GM21619 (cell line): ENCODE measurements at regions not wholly inside any gene's neighbourhood (a gene's known extent, or its start where the extent isn't known, plus 50 kb on each side); places are given as distances from the start of the nearest gene placed in this dataset.

Experiments used
- ATAC-seq: cut with Tn5 transposase; IDR thresholded peaks from one replicate; pipeline ENCODE4 v1.9.1; 2021; ENCODE audit not compliant: unreplicated experiment

DNA sequence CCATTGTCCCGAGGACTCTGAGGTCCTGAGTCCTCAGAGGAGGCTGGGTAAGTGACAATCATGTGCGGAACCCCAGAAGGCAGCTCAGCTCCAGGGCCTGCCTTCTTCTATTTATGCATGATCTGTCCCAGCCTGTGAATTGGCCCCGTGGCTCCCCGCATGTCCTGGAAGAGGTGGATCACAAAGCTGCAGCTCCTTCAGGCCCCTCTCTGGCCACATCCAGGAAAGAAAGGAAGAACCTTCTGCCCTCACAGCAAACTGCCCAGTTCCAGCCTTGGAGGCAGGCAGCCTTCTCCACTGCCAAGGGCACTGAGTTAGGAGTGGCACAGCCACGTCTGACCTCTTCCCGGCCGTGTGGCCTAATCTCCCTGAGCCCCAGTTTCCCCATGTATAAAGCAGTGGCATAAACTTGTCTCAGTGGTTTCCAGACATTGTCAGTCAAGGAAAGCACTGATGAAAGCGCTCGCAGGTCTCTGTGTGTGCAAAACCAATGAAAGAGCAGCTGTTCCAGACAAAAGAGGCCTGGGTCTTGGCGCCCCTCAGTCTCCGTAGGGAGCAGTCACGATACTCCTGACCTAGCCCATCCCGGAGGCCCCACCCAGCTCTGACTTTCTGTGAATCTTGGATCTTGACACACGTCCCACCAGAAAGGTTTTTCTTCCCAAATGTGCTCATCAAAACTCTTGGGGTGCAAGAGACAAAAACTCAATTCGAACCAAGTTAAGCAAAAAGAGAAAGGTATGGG is 497.3 kb downstream of the SHQ1 start:
- ATAC-seq = no peak

DNA sequence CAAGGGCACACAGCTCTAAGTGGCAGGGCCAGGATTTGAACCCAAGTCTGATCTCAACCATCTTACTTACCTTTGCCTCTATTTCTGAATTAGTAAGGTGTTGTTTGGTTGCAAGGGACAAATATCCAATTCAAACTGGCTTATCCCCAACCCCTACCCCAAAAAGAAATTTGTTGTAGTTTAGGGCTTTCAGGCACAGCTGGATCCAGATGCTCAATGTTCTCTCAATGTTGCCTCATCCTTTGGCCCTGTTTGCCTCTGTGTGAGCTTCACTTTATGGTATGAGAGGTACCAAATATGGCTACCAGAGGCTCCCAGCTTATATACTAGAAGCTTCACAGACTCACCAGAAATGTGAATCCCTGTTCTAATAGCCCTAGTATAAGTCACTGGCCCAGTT is 499.9 kb downstream of the SHQ1 start:
- ATAC-seq = no peak

DNA sequence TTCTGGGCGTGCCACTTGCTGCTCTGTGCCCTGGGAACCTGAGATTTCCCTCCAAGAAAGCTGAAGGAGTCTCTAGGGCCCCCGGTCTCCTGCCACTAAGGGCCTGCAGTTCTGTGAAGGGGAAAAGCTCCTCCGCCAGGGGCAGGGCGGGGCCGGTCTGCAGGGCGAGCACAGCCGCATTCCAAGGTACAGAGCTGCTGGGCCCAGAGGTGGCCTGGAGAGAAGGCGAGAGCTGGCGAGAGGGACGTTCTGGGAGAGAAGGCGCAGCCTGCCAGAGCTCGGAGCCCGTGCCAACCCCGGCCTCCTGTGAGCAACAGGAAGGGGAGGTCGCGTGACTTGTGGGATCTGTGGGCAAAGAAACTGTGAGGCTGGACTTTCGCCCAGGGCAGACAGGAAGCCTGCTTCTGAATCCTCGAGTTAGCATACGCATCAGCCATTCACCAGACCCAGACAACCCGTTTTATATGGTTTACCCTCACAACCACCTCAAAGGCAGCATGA is 500.4 kb downstream of the SHQ1 start:
- ATAC-seq = peak; percentile 51

DNA sequence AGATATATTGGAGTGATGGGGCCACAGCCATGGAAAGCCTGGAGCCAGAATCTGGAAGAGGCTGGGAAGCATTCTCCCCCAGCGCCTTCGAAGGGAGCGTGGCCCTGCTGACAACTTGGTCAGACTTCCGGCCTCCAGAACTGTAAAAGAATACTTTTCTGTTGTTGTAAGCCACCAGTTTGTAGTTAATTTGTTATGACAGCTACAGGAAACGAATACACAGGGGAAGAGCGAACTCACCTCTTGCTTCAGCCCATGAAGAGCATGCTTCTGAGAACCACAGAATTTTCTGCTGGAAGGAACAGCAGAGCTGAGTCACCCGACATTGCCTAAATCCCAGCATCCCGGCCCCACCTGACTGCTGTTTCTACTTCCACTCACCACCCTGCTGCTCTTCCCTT is 501.7 kb downstream of the SHQ1 start:
- ATAC-seq = no peak

DNA sequence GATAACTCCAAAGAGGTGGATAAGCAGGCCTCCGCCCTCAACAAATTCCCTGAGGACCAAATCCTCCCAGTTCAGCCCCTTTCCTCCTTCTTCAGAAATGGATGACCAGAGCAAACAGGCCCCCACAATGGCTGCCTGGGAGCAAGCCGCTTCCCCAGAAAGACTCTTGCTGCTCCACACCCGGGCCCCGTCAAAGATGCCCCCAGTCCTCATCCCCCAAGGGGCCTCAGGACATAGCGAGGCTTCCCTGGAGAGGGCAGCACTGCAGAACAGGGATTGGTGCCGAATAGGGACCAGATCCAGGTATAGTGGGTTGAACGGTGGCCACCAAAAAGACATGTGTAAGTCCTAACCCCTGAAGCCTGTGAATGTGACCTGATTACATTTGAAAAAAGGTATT is 502.3 kb downstream of the SHQ1 start:
- no peak for ATAC-seq

DNA sequence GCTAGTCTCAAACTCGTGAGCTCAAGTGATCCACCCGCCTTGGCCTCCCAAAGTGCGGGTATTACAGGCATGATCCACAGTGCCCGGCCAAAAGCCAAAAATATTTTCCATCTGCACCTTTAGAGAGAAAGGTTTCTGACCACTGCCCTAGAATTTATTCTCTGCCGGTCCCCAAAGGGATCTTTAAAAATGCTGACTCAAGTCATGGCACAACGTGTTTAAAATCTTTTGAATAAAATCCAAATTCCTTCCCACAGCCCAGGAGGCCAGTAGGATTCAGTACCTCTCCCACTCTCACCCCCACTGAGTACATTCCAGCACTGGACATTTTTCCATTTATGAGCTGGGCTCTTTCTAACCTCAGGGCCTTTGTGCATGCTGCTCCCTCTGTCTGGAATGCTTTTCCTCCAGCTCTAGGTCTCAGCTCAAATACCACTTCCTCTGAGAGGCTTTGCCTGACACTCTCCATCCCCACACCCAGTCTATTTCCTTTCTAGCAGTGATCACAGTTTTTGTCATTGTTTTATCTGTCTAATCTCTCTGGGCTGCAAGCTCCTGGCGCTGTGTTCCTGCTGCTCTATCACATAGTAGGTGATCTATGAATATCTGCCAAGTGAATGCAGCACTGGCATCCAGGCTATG is 502.9 kb downstream of the SHQ1 start:
- no peak for ATAC-seq

DNA sequence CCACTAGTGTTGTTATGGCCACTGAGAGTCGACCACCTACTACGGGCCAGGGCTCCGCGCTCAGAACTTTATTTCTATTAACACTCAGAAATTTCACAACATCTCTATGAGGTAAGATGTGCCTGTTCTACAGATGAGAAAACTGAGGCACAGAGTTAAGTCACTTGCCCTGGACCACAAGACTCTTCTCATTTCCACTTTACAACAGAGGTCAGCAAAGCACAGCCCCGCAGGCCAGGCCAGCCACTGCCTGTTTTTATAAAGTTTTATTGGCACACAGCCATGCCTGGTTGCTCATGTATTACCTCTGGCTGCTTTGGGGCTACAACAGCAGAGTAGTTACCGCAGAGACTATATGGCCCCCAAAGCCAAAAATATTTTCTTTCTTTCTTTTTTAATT is 503.6 kb downstream of the SHQ1 start:
- ATAC-seq = no peak

DNA sequence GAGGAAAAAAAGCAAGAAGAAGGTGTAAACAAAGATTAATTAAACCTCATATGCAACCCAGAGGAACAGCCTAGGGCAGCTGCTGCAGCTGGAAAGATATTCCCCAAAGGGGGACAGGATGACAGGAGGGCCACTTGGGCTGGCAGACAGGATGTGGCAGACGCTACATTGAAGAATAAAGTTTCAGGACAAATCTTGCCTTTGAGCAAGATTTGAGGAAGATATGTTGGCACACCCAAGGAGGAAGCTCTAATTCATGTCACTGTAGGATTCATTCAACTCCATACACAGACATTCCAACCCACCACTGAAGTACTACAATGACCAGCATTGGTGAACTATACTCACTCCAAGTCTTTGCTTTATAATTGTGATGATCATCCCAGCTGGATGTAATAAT is 504.0 kb downstream of the SHQ1 start:
- ATAC-seq = no peak

DNA sequence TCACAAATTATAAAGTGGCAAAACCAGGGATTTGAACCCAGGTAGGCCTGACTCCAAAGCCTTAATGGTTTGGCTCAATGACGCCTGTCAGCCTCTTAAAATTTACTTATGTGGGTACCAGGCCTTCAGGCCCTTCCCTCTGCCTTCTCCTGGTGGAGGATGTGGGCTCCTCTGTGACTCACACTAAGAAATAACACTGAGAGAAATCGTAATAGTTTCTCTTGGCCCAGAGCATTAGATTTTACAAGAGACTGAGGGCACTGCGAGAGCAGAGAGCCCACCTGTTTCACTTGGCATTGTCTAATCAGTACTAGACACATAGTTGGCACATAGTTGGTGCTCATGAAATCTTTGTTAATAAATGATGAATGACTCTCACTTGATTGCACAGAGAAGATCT is 505.2 kb downstream of the SHQ1 start:
- ATAC-seq = no peak

DNA sequence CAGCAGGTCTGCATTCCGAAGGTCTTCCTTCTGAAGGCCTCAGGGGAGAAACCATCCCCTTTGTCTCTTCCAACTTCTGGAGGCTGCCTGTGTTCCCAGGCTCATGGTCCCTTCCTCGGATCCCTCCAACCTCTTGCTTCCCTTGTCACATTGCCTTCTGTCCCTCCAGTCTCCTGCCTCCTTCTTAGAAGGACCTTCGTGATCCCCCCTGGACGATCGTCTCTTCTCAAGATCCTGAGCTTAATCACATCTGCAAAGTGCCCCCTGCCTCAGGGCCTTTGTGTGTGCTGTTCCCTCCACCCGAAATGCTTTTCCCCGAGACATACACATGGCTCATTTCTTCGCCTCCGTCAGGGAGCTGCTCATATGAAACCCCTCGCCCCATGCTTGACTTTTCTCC is 505.8 kb downstream of the SHQ1 start:
- no peak for ATAC-seq

DNA sequence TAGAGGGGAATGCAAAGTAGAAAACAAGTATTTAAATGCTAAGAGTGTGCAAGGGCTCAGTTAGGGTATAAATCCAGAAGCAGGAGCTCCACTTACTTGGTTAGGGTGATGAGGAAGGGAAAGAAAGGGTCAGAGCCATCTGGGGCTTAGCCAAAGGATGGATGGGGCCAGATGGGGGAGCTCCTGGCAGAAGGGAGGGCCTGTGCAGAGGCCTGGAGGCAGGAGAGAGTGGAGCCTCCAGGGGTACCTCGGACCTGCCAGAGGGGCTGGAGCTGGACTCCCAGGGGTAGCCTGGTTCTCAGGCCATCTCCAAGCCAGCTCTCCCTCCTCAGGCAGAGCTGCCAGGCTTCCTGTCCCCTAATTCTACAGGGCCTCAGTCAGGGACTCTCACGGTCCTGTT is 506.3 kb downstream of the SHQ1 start:
- no peak for ATAC-seq

DNA sequence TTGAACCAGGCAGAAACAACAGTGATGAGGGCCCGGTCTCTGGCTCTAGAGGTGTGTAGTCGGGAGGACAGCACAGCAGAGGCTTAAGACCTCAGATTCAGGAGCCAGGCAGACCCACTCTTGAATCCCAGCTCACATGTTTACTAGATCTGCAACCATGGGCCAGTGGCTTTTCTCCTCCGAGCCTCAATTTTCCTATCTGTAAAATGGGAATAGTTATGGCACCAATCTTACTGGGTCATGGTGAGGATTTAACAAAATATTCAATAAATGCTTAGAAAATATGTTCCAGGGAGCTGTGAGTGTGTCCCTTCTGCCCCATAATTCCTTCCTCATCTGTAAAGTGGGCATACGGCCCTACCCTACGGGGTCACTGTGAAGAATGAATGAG is 506.9 kb downstream of the SHQ1 start:
- no peak for ATAC-seq

DNA sequence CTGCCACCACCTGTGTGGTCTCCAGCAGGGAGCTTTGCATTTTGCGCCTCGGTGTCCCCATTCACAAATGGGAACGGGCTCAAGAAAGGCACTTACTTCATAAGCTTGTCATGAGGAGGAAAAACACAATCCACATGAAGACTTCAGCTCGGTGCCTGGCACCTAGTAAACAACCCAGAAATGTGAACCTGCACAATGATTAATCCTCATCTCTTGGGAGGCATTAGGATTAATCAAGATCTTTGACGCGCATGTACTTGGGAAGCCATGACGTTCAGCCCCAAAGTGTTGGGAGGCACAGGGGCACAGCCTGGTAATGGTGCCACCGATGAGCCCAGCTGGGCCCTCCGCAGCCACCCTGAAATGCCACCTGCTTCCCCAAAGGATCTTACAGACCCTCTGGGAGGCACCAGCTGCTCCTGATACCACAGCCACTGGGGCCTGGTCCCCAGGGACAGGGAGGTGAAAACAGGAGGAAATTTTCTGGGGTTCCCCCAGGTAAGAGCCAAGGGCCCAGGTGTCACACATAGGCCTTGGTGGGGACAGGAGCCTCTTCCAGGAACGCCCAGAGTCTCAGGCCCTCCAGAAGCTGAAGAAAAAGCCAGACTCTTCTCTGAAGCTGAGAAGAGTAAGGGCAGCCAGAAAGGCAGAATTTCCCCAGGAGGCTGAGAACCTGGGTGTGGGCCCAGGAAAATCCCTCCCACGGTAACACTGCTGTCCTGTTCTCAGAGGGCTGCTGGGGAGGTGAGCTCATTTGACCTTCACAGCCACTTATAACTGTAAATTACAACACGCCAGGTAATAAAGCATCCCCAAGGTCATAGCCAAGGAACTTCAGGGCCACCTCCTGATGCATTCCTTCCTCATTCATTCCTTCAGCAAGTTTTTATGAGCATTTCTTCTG is 507.5 kb downstream of the SHQ1 start:
- no peak for ATAC-seq

DNA sequence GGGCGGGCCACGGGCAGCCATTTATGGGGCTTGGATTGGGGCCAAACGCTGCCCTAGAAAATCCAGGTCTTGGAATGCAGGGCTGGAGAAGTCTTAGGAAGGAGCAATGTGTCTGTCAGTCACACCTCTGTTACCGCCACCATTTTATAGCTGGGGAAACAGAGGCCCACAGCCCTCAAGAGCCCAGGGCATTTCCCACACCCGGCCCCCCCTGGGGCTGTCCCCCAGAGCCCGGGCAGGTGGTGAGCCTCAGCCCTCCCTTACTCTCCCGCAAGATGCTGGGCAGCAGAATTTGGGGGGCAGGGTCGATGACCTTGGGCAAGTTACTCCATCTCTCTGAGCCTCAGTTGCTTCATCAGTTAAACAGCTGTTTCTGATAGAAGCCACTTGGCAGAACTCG is 508.2 kb downstream of the SHQ1 start:
- ATAC-seq = no peak

DNA sequence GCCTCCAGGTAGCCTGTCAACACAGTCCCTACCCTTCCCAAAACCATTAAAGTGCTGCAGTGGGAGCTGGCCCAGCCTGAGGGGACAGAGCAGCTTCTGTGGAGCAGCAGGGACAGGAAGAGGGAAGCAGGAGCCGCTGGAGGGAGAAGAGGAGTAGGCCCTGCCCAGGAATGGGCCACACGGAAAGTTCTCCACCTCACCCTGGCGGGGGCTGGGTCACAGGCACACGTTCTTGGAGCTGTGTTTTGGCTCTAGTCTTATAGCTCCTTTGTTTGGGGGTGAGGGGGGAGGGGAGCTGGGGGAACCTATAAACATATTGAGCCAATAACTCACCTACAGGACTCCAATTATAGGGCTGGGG is 508.6 kb downstream of the SHQ1 start:
- ATAC-seq = no peak

DNA sequence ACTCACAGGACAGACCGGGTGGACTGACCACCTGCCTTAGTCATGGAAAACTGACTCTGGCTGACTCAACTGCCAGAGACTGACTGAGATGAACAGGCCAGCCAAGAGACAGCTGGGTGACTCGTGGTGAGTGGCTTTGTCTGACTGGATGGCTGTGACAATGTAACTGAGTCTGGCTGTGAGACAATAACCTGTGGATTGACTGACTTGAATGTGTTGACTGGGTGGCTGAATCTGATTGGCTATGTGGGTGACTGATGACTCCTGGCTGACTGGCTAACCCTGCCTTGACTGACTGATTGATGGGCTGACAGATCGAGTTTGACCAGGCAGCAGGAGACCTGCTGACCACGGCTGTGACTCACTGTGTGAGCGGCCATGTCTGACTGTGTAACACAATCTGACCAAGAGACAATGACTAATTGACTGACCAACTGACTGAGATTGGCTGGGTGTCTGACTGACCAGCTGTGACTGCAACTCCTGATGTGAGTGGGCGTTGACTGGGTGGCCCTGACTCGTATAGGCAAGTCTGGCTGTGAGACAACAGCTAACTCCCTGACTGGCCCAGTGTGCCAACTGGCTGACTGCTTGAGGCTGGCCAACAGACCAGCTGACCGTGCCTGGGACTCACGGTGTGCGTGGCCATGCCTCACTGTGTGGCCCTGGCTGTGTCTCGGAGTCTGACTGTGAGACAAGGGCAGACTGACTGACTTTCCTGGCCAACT is 509.1 kb downstream of the SHQ1 start:
- ATAC-seq = no peak

DNA sequence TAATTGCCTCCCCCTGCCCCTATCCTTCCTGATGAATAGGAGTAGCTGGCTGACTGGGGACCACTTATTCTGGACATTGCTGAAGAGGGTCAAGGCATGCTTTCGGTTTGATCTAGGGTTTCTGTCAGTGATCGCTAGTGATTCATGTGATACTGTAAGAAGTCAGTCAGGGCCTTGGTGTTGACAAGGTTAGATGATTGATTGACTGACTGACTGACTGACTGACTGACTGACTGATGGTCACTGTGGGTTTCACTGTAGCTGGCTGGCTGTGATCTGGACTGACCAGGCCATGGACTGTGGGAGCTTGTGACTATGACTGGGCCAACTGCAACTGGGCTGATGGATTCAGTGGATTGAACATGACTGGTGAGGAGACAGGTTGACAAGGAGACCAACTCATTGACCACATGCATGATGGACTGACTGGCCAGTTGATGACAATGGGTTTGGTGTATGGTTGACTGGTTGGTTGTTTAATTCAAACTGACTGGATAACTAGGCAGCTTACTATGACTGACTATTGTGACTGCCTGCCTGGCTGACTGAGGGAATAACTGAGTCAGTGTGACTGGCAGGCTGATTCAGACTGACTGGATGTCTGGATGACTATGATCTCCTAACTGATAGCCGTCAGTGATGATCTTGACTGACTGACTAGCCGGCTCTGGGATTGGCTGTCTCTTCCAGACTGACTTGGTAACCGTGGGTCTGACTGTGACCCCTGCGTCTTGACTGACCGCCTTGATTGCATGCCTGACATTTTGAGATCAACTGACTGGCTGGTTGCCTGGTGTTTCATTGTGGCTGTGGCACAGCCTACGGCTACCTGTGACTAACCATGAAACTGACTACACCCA is 509.9 kb downstream of the SHQ1 start:
- no peak for ATAC-seq

DNA sequence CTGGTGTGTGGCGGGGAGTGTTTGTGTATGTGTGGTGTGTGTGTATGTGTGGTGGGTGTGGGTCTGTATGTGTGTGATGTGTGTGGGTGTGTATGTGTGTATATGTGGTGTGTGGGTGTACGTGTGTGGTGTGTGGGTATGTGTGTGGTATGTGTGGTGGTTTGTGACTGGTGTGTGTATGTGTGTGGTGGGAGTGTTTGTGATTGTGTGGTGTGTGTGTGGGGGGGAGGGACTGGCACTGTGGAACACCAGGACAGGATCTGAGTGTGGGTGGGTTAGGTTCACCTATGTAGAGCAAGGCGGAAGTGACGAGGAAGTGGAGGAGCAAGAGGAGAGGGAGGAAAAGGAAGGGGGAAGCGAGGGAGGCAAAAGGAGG is 510.8 kb downstream of the SHQ1 start:
- ATAC-seq = no peak

DNA sequence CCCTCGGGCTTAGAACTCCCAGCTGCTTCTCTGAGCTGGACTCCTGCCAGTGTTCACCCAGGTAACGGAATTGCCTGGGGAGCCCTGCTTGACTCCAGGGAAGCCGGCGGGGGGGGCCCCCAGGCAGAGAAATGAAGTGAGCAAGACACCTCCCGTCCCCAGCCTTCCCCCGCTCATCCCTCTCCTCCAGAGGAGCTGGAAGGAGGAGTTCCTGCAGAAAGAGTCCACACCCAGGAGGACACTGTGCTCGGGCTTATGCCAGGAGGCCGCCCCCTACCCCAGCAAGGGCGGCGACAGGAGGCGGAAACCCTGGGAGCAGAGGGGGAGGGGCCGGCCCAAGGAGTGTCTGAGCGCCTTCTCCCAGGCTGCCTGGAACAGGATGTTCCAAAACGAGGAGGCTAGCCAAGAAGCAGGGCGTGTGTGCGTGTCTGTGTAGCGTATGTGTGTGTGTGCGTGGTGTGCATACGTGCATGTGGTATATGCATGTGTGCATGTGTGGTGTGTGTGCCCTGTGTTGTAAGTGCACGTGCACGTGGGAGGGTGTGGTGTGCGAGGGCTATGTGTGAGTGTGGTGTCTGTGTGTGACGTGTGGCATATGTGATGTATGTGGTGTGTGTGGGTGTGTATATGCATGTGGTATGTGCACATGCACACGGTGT is 511.3 kb downstream of the SHQ1 start:
- no peak for ATAC-seq
